ENCODE measurements at regions not wholly inside any gene's neighbourhood (a gene's known extent, or its start where the extent isn't known, plus 50 kb on each side); places are given as distances from the start of the nearest gene placed in this dataset.

- Histone ChIP-seq H3K27me3 (no peaks in the 10 kb centered on the region), H3K4me3 (no peak overlapping the region), H3K9me3 (no peaks in the 10 kb centered on the region), H3K4me1 (no peaks in the 10 kb centered on the region), H3K36me3 (no peaks in the 10 kb centered on the region), H3K27ac (no peak overlapping the region)
- DNase-seq, result no peak
- no peak for ATAC-seq
- TF ChIP-seq CTCF (IDR thresholded peaks at IDR 0.05), result no peak
- no peak for TF ChIP-seq POLR2A (IDR thresholded peaks at IDR 0.05)
- intact Hi-C loops (cut with DNase I), result loop anchor here in 2 of 10 donors (10.0 kb wide), 1 partner anchor 566 kb away; no protein-coding TSS in a partner anchor
Observed at GRCh38 chr4:147029296-147029695, 83.6 kb upstream of the TTC29 start.

- 63 to 81% (median 73%) methylated on average over 1 of the region's 1 CpG for WGBS, 4 donors
- ATAC-seq (no peak), DNase-seq (no peak)
- Histone ChIP-seq H3K27ac (no peak overlapping the region), H3K9me3 (no peaks in the 10 kb centered on the region), H3K36me3 (no peaks in the 10 kb centered on the region), H3K4me3 (no peak overlapping the region), H3K4me1 (no peaks in the 10 kb centered on the region), H3K27me3 (peaks cover 0 to 4% (median 0%) of the 10 kb centered on the region in 9 donors)
- intact Hi-C loops (cut with DNase I), result no loop called here
- TF ChIP-seq POLR2A (IDR thresholded peaks at IDR 0.05) (no peak), CTCF (IDR thresholded peaks at IDR 0.05) (no peak)
Observed at GRCh38 chr4:147034372-147034771, 88.7 kb upstream of the TTC29 start.

- H3K27ac ChIP-seq, result no peak overlapping the region
- H3K27me3 ChIP-seq, result peaks cover 0 to 11% (median 0%) of the 10 kb centered on the region in 9 donors
- intact Hi-C loops (cut with DNase I), result no loop called here
- TF ChIP-seq POLR2A (IDR thresholded peaks at IDR 0.05) (no peak), CTCF (IDR thresholded peaks at IDR 0.05) (no peak)
- peak in 2 of 4 donors; percentile 32 to 60 for ATAC-seq
- no peaks in the 10 kb centered on the region for H3K4me1 ChIP-seq
- DNase-seq, result no peak
- H3K36me3 ChIP-seq, result no peaks in the 10 kb centered on the region
- no peak overlapping the region for H3K4me3 ChIP-seq
- 57 to 70% (median 60%) methylated on average over 4 of the region's 4 CpGs for WGBS, 4 donors
- no peaks in the 10 kb centered on the region for H3K9me3 ChIP-seq
Observed at GRCh38 chr4:147037069-147037468, 91.4 kb upstream of the TTC29 start.

GRCh38 chr4:147039976-147040575 is 94.4 kb upstream of the TTC29 start:
- DNase-seq, result no peak
- H3K36me3 ChIP-seq, result no peaks in the 10 kb centered on the region
- no peak overlapping the region for H3K4me3 ChIP-seq
- intact Hi-C loops (cut with DNase I), result no loop called here
- peaks cover 0 to 18% (median 3%) of the 10 kb centered on the region in 9 donors for H3K27me3 ChIP-seq
- ATAC-seq, result no peak
- WGBS, 4 donors, result 76 to 84% (median 83%) methylated on average over 8 of the region's 8 CpGs
- no peak overlapping the region for H3K27ac ChIP-seq
- no peaks in the 10 kb centered on the region for H3K9me3 ChIP-seq
- H3K4me1 ChIP-seq, result no peaks in the 10 kb centered on the region
- no peak for TF ChIP-seq POLR2A (IDR thresholded peaks at IDR 0.05)
- no peak for TF ChIP-seq CTCF (IDR thresholded peaks at IDR 0.05)
